ENCODE measurements at regions not wholly inside any gene's neighbourhood (a gene's known extent, or its start where the extent isn't known, plus 50 kb on each side); places are given as distances from the start of the nearest gene placed in this dataset.

- H3K27me3 ChIP-seq (ENCODE audit: insufficient read depth, low read depth), result no peaks in the 10 kb centered on the region
- BruUV-seq (replicated peaks), result no TSS peak
- intact Hi-C loops (cut with micrococcal nuclease; ENCODE audit: unreplicated experiment), result loop anchor here (1.0 to 10.0 kb wide), 7 partner anchors 48 to 429 kb away; partner anchors contain the start of gene GNAI1
- CTCF ChIA-PET, result interaction anchor here (0.9 to 1.0 kb wide), 2 partner anchors 20 to 95 kb away, joined by 3 to 4 read pairs; no protein-coding TSS in a partner anchor
- H3K9me2 ChIP-seq (ENCODE audit: insufficient read depth), result no peaks in the 10 kb centered on the region
- no peak overlapping the region for H2AFZ ChIP-seq
- peaks cover 20% of the 10 kb centered on the region for H3K4me1 ChIP-seq (replicated peaks; ENCODE audit: insufficient read depth)
- POLR2A ChIA-PET (ENCODE audit: unreplicated experiment), result interaction anchor here (0.6 to 0.7 kb wide), 2 partner anchors 21 to 735 kb away, joined by 3 to 6 read pairs; no protein-coding TSS in a partner anchor
- no peaks in the 10 kb centered on the region for H3K36me3 ChIP-seq (ENCODE audit: low read depth)
- H3K4me3 ChIP-seq, result no peak overlapping the region
- TF ChIP-seq EZH2 (IDR thresholded peaks at IDR 0.05; ENCODE audit: low read depth) (no peak), CTCF (conservative IDR thresholded peaks at IDR 0.05) (no peak)
- H3K4me2 ChIP-seq, result 0 out of 2 replicates have a peak overlapping the region, but pooled peaks have one; percentile 15
- H3K79me2 ChIP-seq (ENCODE audit: low read depth), result no peaks in the 10 kb centered on the region
- H3F3A ChIP-seq (ENCODE audit: insufficient read depth, low read depth), result peaks cover 4% of the 10 kb centered on the region; the same call in 1 of the 2 replicates
- H3K27ac ChIP-seq, result peak overlapping the region; percentile 33
- DNase-seq, result peak; percentile 95
- no peaks in the 10 kb centered on the region; the same call in 1 of the 2 replicates for H3K9me3 ChIP-seq (ENCODE audit: insufficient read depth, low read depth)
- H4K20me1 ChIP-seq (ENCODE audit: insufficient read depth), result no peaks in the 10 kb centered on the region
Observed at GRCh38 chr7:80563561-80564327, 51.9 kb upstream of the GNAT3 start.

GRCh38 chr7:80565554-80565953 is 53.7 kb upstream of the GNAT3 start:
- peaks cover 20% of the 10 kb centered on the region for H3K4me1 ChIP-seq (replicated peaks; ENCODE audit: insufficient read depth)
- no peak overlapping the region for H3K4me2 ChIP-seq
- ChIA-PET CTCF (no interaction called here), POLR2A (ENCODE audit: unreplicated experiment) (no interaction called here)
- no peak overlapping the region for H2AFZ ChIP-seq
- no peaks in the 10 kb centered on the region for H3K27me3 ChIP-seq (ENCODE audit: insufficient read depth, low read depth)
- no peak for DNase-seq
- H3K4me3 ChIP-seq, result no peak overlapping the region
- no peaks in the 10 kb centered on the region for H3K9me2 ChIP-seq (ENCODE audit: insufficient read depth)
- peaks cover 4% of the 10 kb centered on the region; the same call in 1 of the 2 replicates for H3F3A ChIP-seq (ENCODE audit: insufficient read depth, low read depth)
- no TSS peak for BruUV-seq (replicated peaks)
- intact Hi-C loops (cut with micrococcal nuclease; ENCODE audit: unreplicated experiment), result loop anchor here (10.0 kb wide), 1 partner anchor 431 kb away; the partner anchor contains the start of gene GNAI1
- no peak overlapping the region for H3K27ac ChIP-seq
- no peak for TF ChIP-seq EZH2 (IDR thresholded peaks at IDR 0.05; ENCODE audit: low read depth)
- no peak for TF ChIP-seq CTCF (conservative IDR thresholded peaks at IDR 0.05)
- no peaks in the 10 kb centered on the region; the same call in 1 of the 2 replicates for H3K9me3 ChIP-seq (ENCODE audit: insufficient read depth, low read depth)
- H3K79me2 ChIP-seq (ENCODE audit: low read depth), result no peaks in the 10 kb centered on the region
- no peaks in the 10 kb centered on the region for H4K20me1 ChIP-seq (ENCODE audit: insufficient read depth)
- no peaks in the 10 kb centered on the region for H3K36me3 ChIP-seq (ENCODE audit: low read depth)

- Histone ChIP-seq H3K9me3 (ENCODE audit: insufficient read depth, low read depth) (no peaks in the 10 kb centered on the region; the same call in 1 of the 2 replicates), H3K4me2 (no peak overlapping the region), H3K79me2 (ENCODE audit: low read depth) (no peaks in the 10 kb centered on the region), H3K36me3 (ENCODE audit: low read depth) (no peaks in the 10 kb centered on the region), H3K9me2 (ENCODE audit: insufficient read depth) (no peaks in the 10 kb centered on the region), H3K27ac (no peak overlapping the region), H3K4me1 (replicated peaks; ENCODE audit: insufficient read depth) (peaks cover 16% of the 10 kb centered on the region), H3K4me3 (no peak overlapping the region), H3F3A (ENCODE audit: insufficient read depth, low read depth) (no peaks in the 10 kb centered on the region), H2AFZ (no peak overlapping the region), H4K20me1 (ENCODE audit: insufficient read depth) (no peaks in the 10 kb centered on the region), H3K27me3 (ENCODE audit: insufficient read depth, low read depth) (no peaks in the 10 kb centered on the region)
- TF ChIP-seq CTCF (conservative IDR thresholded peaks at IDR 0.05), result no peak
- no peak for TF ChIP-seq EZH2 (IDR thresholded peaks at IDR 0.05; ENCODE audit: low read depth)
- peak in 1 of 2 experiments; percentile 63 for DNase-seq
- ChIA-PET POLR2A (ENCODE audit: unreplicated experiment) (no interaction called here), CTCF (no interaction called here)
- BruUV-seq (replicated peaks), result no TSS peak
- intact Hi-C loops (cut with micrococcal nuclease; ENCODE audit: unreplicated experiment), result no loop called here
Observed at GRCh38 chr7:80581486-80582260, 56.8 kb upstream of the CD36 start.
